Left ventricle myocardium superior (tissue), 1 donor: ENCODE measurements at regions not wholly inside any gene's neighbourhood (a gene's known extent, or its start where the extent isn't known, plus 50 kb on each side); places are given as distances from the start of the nearest gene placed in this dataset.
"Not testable (repeated sequence)": the region's sequence is repeated elsewhere in the genome, so short reads cannot be mapped to it uniquely, and the experiment has no call there.

Experiments
- ATAC-seq: fragments of 200-7000 bp; cut with Tn5 transposase; one replicate; pipeline ENCODE4 v1.9.1; 2020; ENCODE audit warnings: mild to moderate bottlenecking, moderate library complexity
- DNase-seq: peaks from one replicate; pipeline ENCODE4 v3.0.0-alpha.2; 2020
- intact Hi-C: fragments of 100-400 bp; cut with micrococcal nuclease; formaldehyde crosslinking; loops from one replicate; pipeline ENCODE4 v1.11.0; 2022
- donor health status: DM: no; HTN: yes; CAD: no; lungs with severe emphysema.

DNA sequence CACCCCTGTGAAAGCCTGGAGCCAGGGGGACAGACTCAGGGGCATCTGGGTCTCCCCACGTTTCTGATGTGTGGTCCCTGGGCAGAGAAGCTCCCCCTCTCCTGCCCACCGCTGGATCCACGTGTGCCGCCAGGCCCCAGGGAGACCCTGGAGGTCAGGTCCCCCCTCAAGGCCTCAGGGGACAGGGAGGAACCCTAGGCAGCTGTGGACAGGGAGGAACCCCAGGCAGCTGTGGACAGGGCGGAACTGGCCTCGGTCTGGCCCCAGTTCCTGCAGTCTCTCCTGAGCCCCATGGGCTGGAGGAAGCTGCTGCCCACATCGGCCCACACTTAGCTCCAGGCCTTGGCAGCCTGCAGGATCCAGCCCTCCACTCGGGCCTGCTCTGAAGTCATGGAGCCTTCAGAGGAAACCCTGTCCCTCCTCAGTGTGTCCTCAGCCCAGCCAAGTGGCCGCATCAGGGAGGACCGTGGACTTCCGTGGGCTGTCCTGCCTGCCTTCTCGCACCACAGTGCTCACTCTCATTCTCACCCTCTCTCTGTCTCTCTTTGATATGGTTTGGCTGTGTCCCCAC, 127.7 kb downstream of the BRD1 start:
- ATAC-seq (no peak), DNase-seq (no peak)
- intact Hi-C loops = no loop called here

DNA sequence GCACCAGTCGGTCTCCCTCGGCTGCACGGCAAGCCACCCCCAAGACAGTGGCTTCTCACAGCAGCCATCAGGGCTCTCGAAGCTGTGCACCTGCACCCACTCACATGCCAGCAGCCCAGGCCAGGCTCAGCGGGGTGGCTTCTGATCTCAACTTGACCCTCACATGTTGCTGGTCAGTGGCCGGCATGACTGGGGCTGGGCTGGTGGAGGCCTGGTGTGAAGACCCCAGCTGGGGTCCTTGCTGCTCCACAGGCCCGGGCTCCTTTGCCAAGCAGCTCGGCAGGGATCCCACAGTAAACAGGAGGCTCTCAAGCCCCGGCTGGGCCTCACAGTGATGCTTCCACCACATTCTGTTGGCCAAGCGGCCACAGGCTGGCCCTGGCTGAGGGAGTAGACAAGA, 128.2 kb downstream of the BRD1 start:
- intact Hi-C loops = no loop called here
- DNase-seq (no peak), ATAC-seq (no peak)

GRCh38 chr22:49698616-49699015, 129.1 kb downstream of the BRD1 start:
- intact Hi-C loops, DNase-seq, ATAC-seq: not testable (repeated sequence)

DNA sequence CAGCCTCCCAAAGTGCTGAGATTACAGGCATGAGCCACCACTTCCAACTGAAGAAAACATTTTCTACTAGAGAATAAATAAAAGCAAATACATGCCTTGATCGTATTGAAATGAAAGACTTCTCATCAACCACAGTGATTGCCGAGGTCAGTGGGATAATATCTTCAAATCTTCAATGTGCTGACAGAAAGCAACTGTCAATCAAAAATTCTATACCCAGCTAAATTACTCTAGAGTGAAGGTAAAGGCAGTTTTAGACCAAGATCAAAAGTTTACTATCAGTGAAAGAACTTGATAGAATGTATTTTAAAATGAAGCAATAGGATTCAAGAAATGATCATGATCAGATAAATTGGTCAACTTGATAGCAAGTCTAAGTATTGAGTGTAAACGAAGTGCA, 130.6 kb downstream of the BRD1 start:
- intact Hi-C loops = no loop called here
- ATAC-seq = no peak
- no peak for DNase-seq

DNA sequence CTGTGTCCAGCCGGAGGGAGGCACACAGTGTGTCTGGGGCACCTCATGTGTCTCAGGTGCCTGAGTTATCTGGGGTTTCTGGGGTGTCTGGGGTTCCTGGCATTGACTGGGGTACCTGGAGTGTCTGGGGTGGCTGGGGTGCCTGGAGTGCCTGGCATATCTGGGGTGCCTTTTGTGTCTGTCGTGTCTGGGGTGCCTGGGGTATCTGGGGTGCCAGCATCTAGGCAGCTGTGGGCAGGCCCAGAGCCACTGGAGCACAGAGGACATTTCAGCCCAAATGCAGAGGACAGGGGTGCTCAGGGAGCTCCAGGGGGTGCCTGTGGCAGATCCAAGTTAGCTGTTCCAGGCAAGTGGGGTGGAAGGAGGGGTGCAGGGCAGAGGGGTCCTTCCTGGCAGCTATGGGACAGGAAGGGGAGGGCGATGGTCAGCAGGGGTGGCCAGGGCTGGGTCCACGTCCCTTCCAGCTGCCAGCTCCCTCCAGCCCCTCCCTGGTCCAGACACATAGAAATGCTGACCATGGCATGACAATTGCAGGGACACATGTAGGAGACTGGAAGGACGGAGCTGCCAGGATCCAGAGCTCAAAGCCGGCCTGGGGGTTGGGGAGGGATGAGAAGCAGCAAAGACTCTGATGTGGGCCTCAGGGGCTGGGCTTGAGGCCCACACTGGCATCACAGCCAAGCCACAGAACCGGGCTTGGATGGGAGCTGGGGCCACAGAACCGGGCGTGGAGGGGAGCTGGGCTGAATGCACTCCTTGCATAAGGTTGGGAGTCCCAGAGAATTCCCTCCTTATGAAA, 133.0 kb downstream of the BRD1 start:
- DNase-seq (no peak), ATAC-seq (no peak)
- intact Hi-C loops = no loop called here

DNA sequence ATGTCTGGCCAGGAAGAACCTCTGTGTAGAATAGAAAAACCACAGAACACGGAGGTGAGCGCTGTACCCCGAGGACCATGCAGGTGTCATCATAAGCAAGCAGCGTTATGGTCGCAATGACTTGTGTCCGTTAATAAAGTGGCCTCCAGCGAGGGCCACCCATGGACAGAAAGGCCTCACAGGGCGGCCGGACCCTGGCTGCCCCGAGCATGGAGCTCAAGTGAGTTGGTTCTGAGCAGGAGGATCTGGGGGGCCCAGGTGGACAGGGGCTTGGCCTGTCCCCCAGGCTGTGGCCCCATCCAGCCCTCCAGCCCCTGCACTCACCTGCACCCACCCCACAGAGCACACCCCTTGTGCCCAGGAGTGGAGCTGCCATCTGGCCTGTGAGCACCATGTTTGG, 133.8 kb downstream of the BRD1 start:
- DNase-seq (no peak), ATAC-seq (no peak)
- intact Hi-C loops = no loop called here

- DNase-seq (no peak), ATAC-seq (no peak)
- intact Hi-C loops = no loop called here
Observed at GRCh38 chr22:49693416-49693815, 134.3 kb downstream of the BRD1 start.

- ATAC-seq (no peak), DNase-seq (no peak)
- intact Hi-C loops = no loop called here
Observed at GRCh38 chr22:49692499-49693225, 135.0 kb downstream of the BRD1 start.

- ATAC-seq (no peak), DNase-seq (no peak)
- intact Hi-C loops = no loop called here
Observed at GRCh38 chr22:49691256-49691655, 136.4 kb downstream of the BRD1 start.

DNA sequence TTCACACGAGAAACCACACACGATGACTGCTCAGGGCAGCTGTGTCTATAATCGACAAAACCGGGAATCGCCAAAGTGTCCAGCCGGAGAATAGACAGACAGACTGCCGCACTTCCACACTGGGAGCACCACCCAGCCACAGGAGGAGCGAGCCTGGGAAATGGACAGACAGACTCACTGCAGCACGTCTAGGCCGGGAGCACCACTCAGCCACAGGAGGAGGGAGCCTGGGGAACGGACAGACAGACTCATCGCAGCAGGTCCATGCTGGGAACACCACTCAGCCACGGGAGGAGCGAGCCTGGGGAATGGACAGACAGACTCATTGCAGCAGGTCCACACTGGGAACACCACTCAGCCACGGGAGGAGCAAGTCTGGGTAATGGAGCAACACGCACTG, 137.2 kb downstream of the BRD1 start:
- intact Hi-C loops = no loop called here
- DNase-seq (no peak), ATAC-seq (no peak)

GRCh38 chr22:49689858-49690257, 137.8 kb downstream of the BRD1 start:
- DNase-seq (no peak), ATAC-seq (no peak)
- intact Hi-C loops = no loop called here

DNA sequence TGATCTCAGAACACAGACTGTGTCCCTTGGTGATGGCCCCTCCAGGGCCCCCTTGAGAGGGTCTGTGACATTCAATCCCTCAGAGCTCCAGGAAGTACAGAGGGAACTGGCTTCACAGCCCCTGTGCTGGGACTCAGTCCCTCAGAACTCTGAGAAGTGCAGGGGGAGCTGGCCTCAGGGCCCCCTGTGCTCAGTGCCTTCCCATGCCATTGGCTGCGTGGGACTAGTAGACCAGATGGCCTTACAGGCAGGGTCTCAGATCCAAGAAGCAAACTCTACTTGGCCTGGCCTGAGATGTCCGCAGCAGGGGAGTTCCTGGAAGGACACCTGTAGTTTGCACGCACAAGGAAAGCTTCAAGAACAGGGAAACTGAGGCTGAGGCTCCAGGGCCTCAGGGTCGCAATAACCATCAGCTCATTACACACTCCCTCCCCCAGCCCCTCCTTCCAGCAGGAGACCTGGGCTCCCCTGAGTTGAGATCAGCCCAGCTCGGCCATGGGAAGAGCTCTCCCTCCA, 138.4 kb downstream of the BRD1 start:
- intact Hi-C loops = no loop called here
- no peak for ATAC-seq

GRCh38 chr22:49688516-49689254, 139.0 kb downstream of the BRD1 start:
- ATAC-seq = no peak
- intact Hi-C loops = no loop called here

More for the DNA sequence above, 138.4 kb downstream of the BRD1 start:
- DNase-seq = no peak

DNA sequence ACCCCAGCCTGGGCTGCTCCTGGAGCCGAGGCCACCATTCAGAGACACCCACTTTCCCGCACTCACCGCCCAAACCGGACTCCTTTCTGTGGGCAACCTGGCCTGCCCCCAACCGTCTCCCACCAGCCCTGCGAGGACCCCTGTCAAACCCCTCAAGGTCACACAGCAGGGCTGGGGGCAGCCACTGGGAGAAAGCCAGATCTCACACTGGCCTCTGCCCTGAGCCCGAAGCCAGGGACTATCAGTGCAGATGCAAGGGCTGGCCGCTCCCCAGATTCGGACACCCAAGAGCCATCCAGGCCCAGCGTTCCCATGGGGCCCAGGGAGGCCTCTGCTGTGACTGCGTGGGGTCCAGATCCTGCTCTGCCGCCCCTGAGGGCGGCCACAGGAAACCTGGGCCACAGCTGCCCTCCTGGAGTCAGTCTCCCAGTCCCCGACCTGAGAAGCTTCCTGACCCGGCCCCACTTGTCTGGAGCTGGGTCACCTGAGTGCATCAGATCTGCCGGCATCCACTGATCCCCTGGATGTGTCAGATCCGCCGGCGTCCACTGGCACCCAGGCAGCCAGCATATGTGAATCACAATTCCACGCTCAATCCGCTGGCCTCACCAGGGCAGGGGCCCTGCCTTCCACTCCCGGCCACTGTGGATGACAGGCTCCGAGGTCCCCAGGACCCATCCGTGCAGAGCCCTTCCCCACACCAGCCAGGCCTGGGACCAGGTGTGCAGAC, 139.7 kb downstream of the BRD1 start:
- no peak for DNase-seq
- intact Hi-C loops = no loop called here
- ATAC-seq = no peak

More at GRCh38 chr22:49688516-49689254, 139.0 kb downstream of the BRD1 start:
- no peak for DNase-seq

- ATAC-seq (no peak), DNase-seq (no peak)
- intact Hi-C loops = no loop called here
Observed at GRCh38 chr22:49687333-49687732, 140.3 kb downstream of the BRD1 start.

GRCh38 chr22:49686495-49687219, 141.0 kb downstream of the BRD1 start:
- intact Hi-C loops = no loop called here
- ATAC-seq = no peak
- DNase-seq = no peak

- intact Hi-C loops = no loop called here
- no peak for ATAC-seq
- no peak for DNase-seq
Observed at GRCh38 chr22:49685686-49686085, 142.0 kb downstream of the BRD1 start.

GRCh38 chr22:49685116-49685515, 142.6 kb downstream of the BRD1 start:
- ATAC-seq = no peak
- intact Hi-C loops = no loop called here
- DNase-seq = no peak
